NT2/D1 (cell line): ENCODE measurements at regions not wholly inside any gene's neighbourhood (a gene's known extent, or its start where the extent isn't known, plus 50 kb on each side); places are given as distances from the start of the nearest gene placed in this dataset.

ENCODE experiments used
- DNase-seq: peaks from one replicate; pipeline ENCODE4 v3.0.0-alpha.2; 2011; ENCODE audit warnings: low read depth, low spot score
- H3K27me3 ChIP-seq: 2 replicates; pipeline ENCODE4 v1.6.0; 2011; ENCODE audit warnings: mild to moderate bottlenecking; ENCODE audit not compliant: insufficient read length, insufficient read depth
- H3K36me3 ChIP-seq: 2 replicates; pipeline ENCODE4 v1.6.1; 2011; ENCODE audit warnings: mild to moderate bottlenecking, low read length, mixed read lengths; ENCODE audit not compliant: insufficient read depth, insufficient read length
- H3K4me1 ChIP-seq: 2 replicates; pipeline ENCODE4 v1.5.1; 2011; ENCODE audit not compliant: insufficient read depth, insufficient read length
- H3K4me3 ChIP-seq: 2 replicates; pipeline ENCODE4 v1.5.1; 2011; ENCODE audit warnings: low read depth; ENCODE audit not compliant: insufficient read length
- H3K9ac ChIP-seq: 2 replicates; pipeline ENCODE4 v1.6.0; 2011; ENCODE audit warnings: low read depth; ENCODE audit not compliant: insufficient read length
- H3K9me3 ChIP-seq: 2 replicates; pipeline ENCODE4 v1.5.1; 2011; ENCODE audit warnings: mild to moderate bottlenecking, low read length; ENCODE audit not compliant: insufficient read depth
- SUZ12 ChIP-seq: IDR thresholded peaks from 2 replicates; pipeline ENCODE4 v1.6.1; 2011; ENCODE audit not compliant: insufficient read length, insufficient read depth; ENCODE audit errors: extremely low read depth
- YY1 ChIP-seq: IDR thresholded peaks from 2 replicates; pipeline ENCODE4 v1.6.1; 2011; ENCODE audit not compliant: insufficient read length, insufficient read depth
- ZNF274 ChIP-seq: IDR thresholded peaks from 2 replicates; pipeline ENCODE4 v1.6.1; 2011; ENCODE audit warnings: mild to moderate bottlenecking, low read depth, low read length

DNA sequence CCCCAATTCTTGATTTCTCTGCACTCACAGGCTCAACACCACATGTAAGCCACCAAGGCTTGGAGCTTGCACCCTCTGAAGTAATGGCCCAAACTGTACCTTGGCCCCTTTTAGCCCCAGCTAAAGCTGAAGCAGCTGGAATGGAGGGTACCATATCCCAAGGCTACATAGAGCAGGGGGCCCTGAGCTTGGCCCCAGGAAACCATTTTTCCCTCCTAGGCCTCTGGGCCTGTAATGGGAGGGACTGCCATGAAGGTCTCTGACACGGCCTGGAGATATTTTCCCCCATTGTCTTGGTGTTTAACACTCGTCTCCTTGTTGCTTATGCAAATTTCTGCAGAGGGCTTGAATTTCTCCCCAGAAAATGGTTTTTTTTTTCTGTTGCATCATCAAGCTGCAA lies 69.7 kb downstream of the SKA1 start:
- H3K36me3 ChIP-seq: no peaks in the 10 kb centered on the region
- no peak for TF ChIP-seq ZNF274
- no peak for TF ChIP-seq SUZ12
- no peak for TF ChIP-seq YY1
- H3K9ac ChIP-seq: no peak overlapping the region
- peaks cover 40% of the 10 kb centered on the region for H3K9me3 ChIP-seq
- DNase-seq: no peak
- peaks cover 2% of the 10 kb centered on the region for H3K4me1 ChIP-seq
- H3K27me3 ChIP-seq: no peaks in the 10 kb centered on the region
- H3K4me3 ChIP-seq: no peak overlapping the region

DNA sequence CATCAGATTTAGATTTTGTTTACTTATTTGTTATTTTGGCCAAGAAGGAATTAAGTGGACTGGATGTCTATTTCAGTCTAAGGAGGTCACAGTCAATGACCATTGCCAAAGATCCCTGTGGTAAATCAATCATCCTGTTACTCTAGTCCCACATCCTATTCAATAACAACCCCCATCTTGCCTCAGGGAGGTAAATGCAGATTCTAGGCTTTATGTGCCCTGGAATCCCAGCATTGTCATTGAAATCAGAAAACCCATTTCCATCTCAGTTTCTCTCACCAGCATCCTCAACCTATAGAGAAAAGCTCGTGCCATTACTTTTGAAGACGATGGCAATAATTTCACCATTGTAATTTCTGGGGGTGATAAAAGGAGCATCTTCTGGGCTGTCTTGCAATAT lies 71.8 kb downstream of the SKA1 start:
- H3K27me3 ChIP-seq: no peaks in the 10 kb centered on the region
- no peaks in the 10 kb centered on the region for H3K36me3 ChIP-seq
- TF ChIP-seq ZNF274: no peak
- TF ChIP-seq SUZ12: no peak
- no peak for TF ChIP-seq YY1
- H3K4me1 ChIP-seq: no peaks in the 10 kb centered on the region
- no peak overlapping the region for H3K9ac ChIP-seq
- no peak overlapping the region for H3K4me3 ChIP-seq
- DNase-seq: peak; percentile 48
- H3K9me3 ChIP-seq: peaks cover 40% of the 10 kb centered on the region

DNA sequence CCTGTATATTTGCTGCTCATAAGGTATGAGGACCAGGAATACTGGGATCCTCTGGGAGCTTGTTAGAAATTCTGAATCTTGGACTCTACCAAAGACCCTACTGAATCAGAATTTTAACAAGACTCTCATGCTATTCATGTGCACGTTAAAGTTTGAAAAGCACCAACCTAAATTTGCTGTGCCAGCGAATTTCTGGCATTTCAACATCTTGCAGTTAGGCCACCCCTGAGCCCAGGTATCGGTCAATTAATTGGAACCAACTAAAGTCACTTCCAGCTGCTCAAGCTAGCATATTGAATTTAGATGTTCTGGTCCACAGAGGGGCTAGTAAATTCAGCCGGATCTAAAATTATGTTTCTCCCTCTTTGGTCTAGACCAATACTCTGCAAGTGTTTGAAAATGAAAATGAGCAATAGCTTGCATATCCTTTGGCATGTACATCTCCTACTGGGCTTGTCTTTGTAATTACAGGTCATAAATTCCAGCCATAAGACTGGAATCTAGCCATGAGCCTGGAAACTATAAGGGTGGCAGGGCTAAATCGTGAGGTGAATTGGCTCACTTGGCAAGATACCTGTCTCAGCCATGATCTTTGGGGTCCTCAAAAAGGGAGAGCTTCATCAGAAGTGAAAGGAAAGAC lies 72.4 kb downstream of the SKA1 start:
- TF ChIP-seq YY1 (no peak), ZNF274 (no peak), SUZ12 (no peak)
- Histone ChIP-seq H3K27me3 (no peaks in the 10 kb centered on the region), H3K9ac (no peak overlapping the region), H3K4me1 (no peaks in the 10 kb centered on the region), H3K36me3 (no peaks in the 10 kb centered on the region), H3K9me3 (peaks cover 40% of the 10 kb centered on the region), H3K4me3 (no peak overlapping the region)
- DNase-seq: no peak

DNA sequence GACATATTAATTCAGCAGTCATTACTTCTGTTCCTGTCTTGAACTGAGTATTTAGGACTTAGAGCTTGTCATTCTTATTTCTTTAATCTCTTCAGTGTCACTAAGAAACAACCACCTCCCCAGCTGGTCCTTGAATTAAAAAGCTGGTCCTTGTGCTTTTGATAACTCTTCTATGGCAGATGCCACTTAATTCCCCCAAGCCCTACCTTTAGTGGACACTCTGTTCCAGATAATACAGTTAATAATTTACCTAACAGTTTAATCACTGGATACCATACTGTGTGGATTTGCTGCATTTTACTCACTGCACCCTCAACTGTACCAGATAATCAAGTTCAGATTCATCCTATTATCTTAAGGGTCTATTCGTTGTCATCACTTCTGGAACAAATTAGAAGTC lies 73.1 kb downstream of the SKA1 start:
- DNase-seq: no peak
- Histone ChIP-seq H3K27me3 (no peaks in the 10 kb centered on the region), H3K36me3 (no peaks in the 10 kb centered on the region), H3K9ac (no peak overlapping the region), H3K4me1 (no peaks in the 10 kb centered on the region), H3K9me3 (peaks cover 37% of the 10 kb centered on the region), H3K4me3 (no peak overlapping the region)
- TF ChIP-seq YY1 (no peak), ZNF274 (no peak), SUZ12 (no peak)

DNA sequence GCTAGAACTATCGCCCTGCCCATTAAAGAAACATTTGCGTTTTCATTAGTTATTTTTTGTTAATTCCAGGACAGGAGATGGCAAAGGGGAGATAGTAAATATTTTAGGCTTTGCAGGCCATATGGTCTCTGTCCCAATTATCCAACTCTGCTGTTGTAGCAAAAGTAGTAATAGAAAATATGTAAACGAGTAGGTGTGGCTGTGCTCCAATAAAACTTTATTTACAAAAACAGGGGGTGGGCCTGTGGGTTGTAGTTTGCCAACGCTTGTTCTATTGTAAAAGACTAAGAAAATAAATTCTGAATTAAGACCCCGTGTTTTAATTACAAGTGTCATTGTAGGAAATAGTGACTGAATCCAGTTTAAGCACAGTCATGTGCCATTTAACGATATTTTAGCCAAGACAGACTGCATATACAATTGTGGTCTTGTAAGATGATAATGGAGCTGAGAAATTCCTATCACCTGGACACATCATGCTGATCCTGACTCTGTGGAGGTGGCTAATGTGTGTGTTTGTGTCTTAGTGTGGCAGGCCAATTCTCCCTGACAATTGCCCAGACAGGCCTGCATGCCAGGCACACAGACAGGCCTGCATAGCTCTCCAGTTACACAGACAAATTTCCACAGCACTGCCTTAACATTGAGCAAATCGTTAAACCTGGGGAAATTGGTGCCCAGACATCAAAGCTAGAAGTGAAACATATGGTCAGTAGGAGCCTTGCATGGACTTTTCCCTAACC lies 76.4 kb downstream of the SKA1 start:
- Histone ChIP-seq H3K9me3 (peaks cover 4% of the 10 kb centered on the region; the same call in 1 of the 2 replicates), H3K4me3 (no peak overlapping the region), H3K36me3 (no peaks in the 10 kb centered on the region), H3K27me3 (no peaks in the 10 kb centered on the region), H3K4me1 (no peaks in the 10 kb centered on the region), H3K9ac (no peak overlapping the region)
- no peak for DNase-seq
- TF ChIP-seq YY1 (no peak), ZNF274 (no peak), SUZ12 (no peak)

DNA sequence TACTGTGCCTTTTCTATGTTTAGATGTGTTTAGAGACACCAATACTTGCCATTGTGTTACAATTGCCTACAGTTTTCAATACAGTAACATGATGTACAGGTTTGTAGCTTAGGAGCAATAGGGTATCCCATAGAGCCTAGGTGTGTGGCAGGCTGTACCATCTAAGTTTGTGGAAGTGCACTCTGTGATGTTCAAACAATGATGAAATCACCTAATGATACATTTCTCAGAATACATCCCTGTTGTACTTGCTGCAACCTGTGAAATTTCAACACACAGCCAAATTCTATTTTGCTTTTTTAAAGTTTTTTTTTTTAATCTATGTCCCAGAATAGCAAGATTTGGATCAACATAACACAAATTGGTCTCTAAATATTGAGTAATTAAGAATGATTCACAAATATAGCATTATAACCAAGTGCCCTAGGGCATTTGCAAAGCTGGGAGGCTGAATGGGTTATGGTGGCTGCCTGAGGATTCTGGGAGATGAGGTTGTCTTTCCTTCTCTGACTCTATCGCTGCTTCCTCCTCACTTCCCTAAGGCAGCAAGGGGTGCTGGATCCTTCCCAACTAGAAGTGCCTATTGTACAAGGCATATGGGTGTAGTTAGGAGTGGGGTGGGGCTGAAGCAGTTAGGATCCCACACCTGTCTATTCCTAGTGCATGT lies 78.3 kb downstream of the SKA1 start:
- Histone ChIP-seq H3K36me3 (no peaks in the 10 kb centered on the region), H3K27me3 (no peaks in the 10 kb centered on the region), H3K4me1 (no peaks in the 10 kb centered on the region), H3K9me3 (no peaks in the 10 kb centered on the region; the same call in 1 of the 2 replicates), H3K9ac (no peak overlapping the region), H3K4me3 (no peak overlapping the region)
- DNase-seq: no peak
- no peak for TF ChIP-seq SUZ12
- no peak for TF ChIP-seq ZNF274
- TF ChIP-seq YY1: no peak

DNA sequence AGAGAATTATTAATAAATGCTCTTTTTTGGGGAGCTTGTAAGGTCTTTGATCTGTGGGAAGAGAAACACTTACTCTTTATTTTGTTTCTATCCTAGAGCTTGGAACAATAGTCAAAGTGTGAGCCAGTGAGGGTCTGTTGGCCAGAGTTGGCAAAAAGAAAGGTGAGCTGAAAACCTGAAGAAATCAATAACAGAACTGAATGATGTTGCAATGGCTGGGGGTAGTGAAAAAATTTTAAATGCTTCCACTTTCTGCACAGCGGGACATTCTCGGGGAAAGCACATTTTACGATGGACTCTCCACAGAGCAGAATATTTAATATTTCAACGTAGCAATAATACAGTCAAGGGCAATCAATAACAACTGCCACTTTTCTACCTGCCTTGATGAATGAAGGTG lies 78.9 kb downstream of the SKA1 start:
- DNase-seq: no peak
- H3K9ac ChIP-seq: no peak overlapping the region
- no peaks in the 10 kb centered on the region for H3K36me3 ChIP-seq
- H3K4me1 ChIP-seq: no peaks in the 10 kb centered on the region
- H3K4me3 ChIP-seq: no peak overlapping the region
- H3K27me3 ChIP-seq: no peaks in the 10 kb centered on the region
- TF ChIP-seq SUZ12 (no peak), YY1 (no peak), ZNF274 (no peak)
- no peaks in the 10 kb centered on the region for H3K9me3 ChIP-seq
